IMR-90 (cell line): ENCODE measurements at regions not wholly inside any gene's neighbourhood (a gene's known extent, or its start where the extent isn't known, plus 50 kb on each side); places are given as distances from the start of the nearest gene placed in this dataset.

Experiments
- ATAC-seq: fragments of 200-7000 bp; cut with Tn5 transposase; 2 replicates; pipeline ENCODE4 v1.9.1; 2020; ENCODE audit warnings: low read depth, mild to moderate bottlenecking, moderate library complexity
- BruUV-seq: library from RNA; stranded (reverse); fragments of 400-500 nt; replicated peaks from 2 replicates; lab custom pipeline; 2021; lab: Mats Ljungman, UMichigan
- CTCF ChIA-PET: fragments of 300-600 bp; formaldehyde crosslinking; extraction: SDS; loops from one replicate; lab custom pipeline; 2021; ENCODE audit warnings: antibody characterized with exemption; lab: Yijun Ruan, JAX
- POLR2A ChIA-PET: fragments of 300-600 bp; sonication (Branson Sonifier 250); formaldehyde crosslinking; loops from one replicate; lab custom pipeline; 2022; ENCODE audit warnings: antibody characterized with exemption; ENCODE audit not compliant: unreplicated experiment; lab: Charles Lee
- DNase-seq: peaks from one replicate; pipeline ENCODE4 v3.0.0; 2013
- H2AFZ ChIP-seq: replicated peaks from 2 replicates; pipeline ENCODE3; 2013; ENCODE audit warnings: low read length, mild to moderate bottlenecking; ENCODE audit not compliant: poor library complexity
- H2AK5ac ChIP-seq: 2 replicates; pipeline ENCODE4 v1.6.1; 2013; ENCODE audit warnings: low read depth, low read length, inconsistent platforms
- H2AK9ac ChIP-seq: replicated peaks from 2 replicates; pipeline ENCODE3; 2013; ENCODE audit warnings: mild to moderate bottlenecking, low read depth, low read length, moderate library complexity; ENCODE audit not compliant: poor library complexity
- H2BK120ac ChIP-seq: 2 replicates; pipeline ENCODE4 v1.6.1; 2013; ENCODE audit warnings: low read depth, low read length, inconsistent platforms
- H2BK15ac ChIP-seq: 3 replicates; pipeline ENCODE4 v1.6.1; 2013; ENCODE audit warnings: low read depth, low read length, inconsistent platforms
- H2BK20ac ChIP-seq: 2 replicates; pipeline ENCODE4 v1.6.1; 2013; ENCODE audit warnings: low read depth, mild to moderate bottlenecking, inconsistent platforms, low read length, moderate library complexity
- H2BK5ac ChIP-seq: 2 replicates; pipeline ENCODE4 v1.6.1; 2013; ENCODE audit warnings: mild to moderate bottlenecking, low read depth, low read length, inconsistent platforms; ENCODE audit not compliant: poor library complexity, severe bottlenecking
- H3K14ac ChIP-seq: replicated peaks from 2 replicates; pipeline ENCODE4 v1.6.1; 2013; ENCODE audit warnings: low read depth, low read length, inconsistent platforms
- H3K18ac ChIP-seq: 2 replicates; pipeline ENCODE4 v1.6.1; 2013; ENCODE audit warnings: low read depth, low read length, control low read depth
- H3K23ac ChIP-seq: 2 replicates; pipeline ENCODE4 v1.6.1; 2013; ENCODE audit warnings: low read depth, low read length, inconsistent platforms
- H3K27ac ChIP-seq: 2 replicates; pipeline ENCODE4 v1.5.1; 2013; ENCODE audit warnings: mild to moderate bottlenecking, control low read depth, low read length; ENCODE audit not compliant: insufficient read depth
- H3K27me3 ChIP-seq: 2 replicates; pipeline ENCODE4 v1.6.1; 2013; ENCODE audit warnings: low read length; ENCODE audit not compliant: control insufficient read depth, insufficient read depth
- H3K36me3 ChIP-seq: 2 replicates; pipeline ENCODE4 v1.6.1; 2013; ENCODE audit warnings: low read length, mixed read lengths; ENCODE audit not compliant: control insufficient read depth, insufficient read depth
- H3K4ac ChIP-seq: 2 replicates; pipeline ENCODE4 v1.6.1; 2013; ENCODE audit warnings: low read depth, low read length, inconsistent platforms
- H3K4me1 ChIP-seq: 2 replicates; pipeline ENCODE4 v1.6.1; 2013; ENCODE audit warnings: low read length, mixed read lengths; ENCODE audit not compliant: control insufficient read depth, insufficient read depth
- H3K4me2 ChIP-seq: 2 replicates; pipeline ENCODE4 v1.6.1; 2013; ENCODE audit warnings: low read depth, mild to moderate bottlenecking, control low read depth, low read length, moderate library complexity
- H3K4me3 ChIP-seq: 2 replicates; pipeline ENCODE4 v1.5.1; 2013; ENCODE audit warnings: low read depth, mild to moderate bottlenecking, control low read depth, low read length, moderate library complexity; ENCODE audit not compliant: insufficient read depth
- H3K56ac ChIP-seq: 2 replicates; pipeline ENCODE4 v1.6.1; 2013; ENCODE audit warnings: low read length, inconsistent platforms; ENCODE audit not compliant: insufficient read depth; ENCODE audit errors: extremely low read depth
- H3K79me1 ChIP-seq, 2 experiments: 2 replicates each; pipeline ENCODE4 v1.6.1; 2013; ENCODE audit warnings: low read length in 2 of 2, inconsistent platforms in 1 of 2, low read depth in 1 of 2
- H3K9ac ChIP-seq: 2 replicates; pipeline ENCODE4 v1.6.1; 2013; ENCODE audit warnings: low read depth, low read length, control low read depth
- H3K9me1 ChIP-seq: 2 replicates; pipeline ENCODE4 v1.6.1; 2013; ENCODE audit warnings: low read length, inconsistent platforms; ENCODE audit not compliant: insufficient read depth
- H3K9me3 ChIP-seq: 2 replicates; pipeline ENCODE4 v1.6.1; 2013; ENCODE audit warnings: low read length; ENCODE audit not compliant: control insufficient read depth, insufficient read depth
- H4K20me1 ChIP-seq: 2 replicates; pipeline ENCODE4 v1.6.1; 2013; ENCODE audit warnings: low read length, inconsistent platforms; ENCODE audit not compliant: insufficient read depth
- H4K5ac ChIP-seq: 2 replicates; pipeline ENCODE4 v1.6.1; 2013; ENCODE audit warnings: mild to moderate bottlenecking, low read depth, low read length, control low read depth
- H4K8ac ChIP-seq, 2 experiments: 2 replicates each; pipeline ENCODE4 v1.6.1; 2013; ENCODE audit warnings: low read depth in 2 of 2, low read length in 2 of 2, control low read depth in 1 of 2, inconsistent platforms in 1 of 2
- H4K91ac ChIP-seq: 2 replicates; pipeline ENCODE4 v1.6.1; 2013; ENCODE audit warnings: low read depth, low read length, inconsistent platforms; ENCODE audit not compliant: insufficient read depth
- BHLHE40 ChIP-seq: fragments of 150-350 bp; IDR thresholded peaks from 2 replicates; pipeline ENCODE4 v1.6.1; 2016; ENCODE audit warnings: mild to moderate bottlenecking, low read depth, low read length
- CEBPB ChIP-seq: IDR thresholded peaks from 2 replicates; pipeline ENCODE4 v1.6.1; 2012; ENCODE audit warnings: low read depth, low read length, improper control_type of control experiment
- CHD1 ChIP-seq: IDR thresholded peaks from 2 replicates; pipeline ENCODE4 v1.6.1; 2012; ENCODE audit warnings: low read depth, low read length, improper control_type of control experiment
- CTCF ChIP-seq: conservative IDR thresholded peaks from 2 replicates; pipeline ENCODE4 v1.5.1; 2012; ENCODE audit warnings: mild to moderate bottlenecking, low read depth, low read length, improper control_type of control experiment
- ELK1 ChIP-seq: fragments of 150-350 bp; IDR thresholded peaks from 2 replicates; pipeline ENCODE4 v1.6.1; 2016; ENCODE audit warnings: low read depth, mild to moderate bottlenecking, low read length, moderate library complexity, borderline replicate concordance
- FOS ChIP-seq: fragments of 150-350 bp; IDR thresholded peaks from 2 replicates; pipeline ENCODE4 v1.6.1; 2016; ENCODE audit warnings: low read depth, low read length
- MAFK ChIP-seq: IDR thresholded peaks from 2 replicates; pipeline ENCODE4 v1.6.1; 2012; ENCODE audit warnings: low read depth, low read length, improper control_type of control experiment
- MAZ ChIP-seq: IDR thresholded peaks from 2 replicates; pipeline ENCODE4 v1.6.1; 2012; ENCODE audit warnings: low read depth, mild to moderate bottlenecking, low read length, improper control_type of control experiment, moderate library complexity, borderline replicate concordance
- MXI1 ChIP-seq: IDR thresholded peaks from 2 replicates; pipeline ENCODE4 v1.6.1; 2012; ENCODE audit warnings: low read depth, mild to moderate bottlenecking, low read length, moderate library complexity, borderline replicate concordance
- NFE2L2 ChIP-seq: fragments of 150-350 bp; IDR thresholded peaks from 2 replicates; pipeline ENCODE4 v1.6.1; 2016; ENCODE audit warnings: low read depth, mild to moderate bottlenecking, low read length
- POLR2A ChIP-seq: IDR thresholded peaks from 2 replicates; pipeline ENCODE4 v1.6.1; 2012; ENCODE audit warnings: mild to moderate bottlenecking, low read depth, low read length
- RAD21 ChIP-seq: IDR thresholded peaks from 2 replicates; pipeline ENCODE4 v1.6.1; 2012; ENCODE audit warnings: low read length, improper control_type of control experiment
- RCOR1 ChIP-seq: IDR thresholded peaks from 2 replicates; pipeline ENCODE4 v1.6.1; 2012; ENCODE audit warnings: mild to moderate bottlenecking, low read length, improper control_type of control experiment; ENCODE audit not compliant: insufficient replicate concordance
- RFX5 ChIP-seq: IDR thresholded peaks from 2 replicates; pipeline ENCODE4 v1.8.0; 2012; ENCODE audit warnings: low read depth, mild to moderate bottlenecking, low read length, moderate library complexity
- SMC3 ChIP-seq: fragments of 150-350 bp; IDR thresholded peaks from 2 replicates; pipeline ENCODE4 v1.6.1; 2016; ENCODE audit warnings: low read depth, mild to moderate bottlenecking, antibody characterized with exemption, low read length, moderate library complexity
- USF2 ChIP-seq: fragments of 150-350 bp; IDR thresholded peaks from 2 replicates; pipeline ENCODE4 v1.6.1; 2017; ENCODE audit warnings: mild to moderate bottlenecking, antibody characterized with exemption, low read length, low read depth
- WGBS, 2 experiments: methylation state at CpG; one replicate each; pipeline versions ENCODE4 v1.1.5 to v1.1.7; 2013; ENCODE audit warnings: missing lambda C conversion rate in 2 of 2; ENCODE audit not compliant: insufficient read length in 1 of 2; ENCODE audit errors: extremely low coverage in 2 of 2; 5-methylcytosine and 5-hydroxymethylcytosine counted together
- dilution Hi-C: fragments of 300-500 bp; cut with HindIII; formaldehyde crosslinking; loops from one replicate; pipeline ENCODE4 v1.14.3; 2018; ENCODE audit warnings: low sequenced_read_pairs; ENCODE audit not compliant: unreplicated experiment
- in situ Hi-C: fragments of 300-500 bp; cut with MboI; formaldehyde crosslinking; loops from 3 replicates; pipeline ENCODE4 v1.14.3; 2019; ENCODE audit warnings: low sequenced_read_pairs, inconsistent platforms, mixed read lengths
- intact Hi-C: fragments of 100-400 bp; cut with micrococcal nuclease; formaldehyde crosslinking; loops from 2 replicates; pipeline ENCODE4 v1.10.0; 2022

GRCh38 chr6:169893624-169894023, 142.2 kb downstream of the ERMARD start:
- Histone ChIP-seq H3K9me1 (no peaks in the 10 kb centered on the region), H3K4ac (no peak overlapping the region), H3K56ac (no peak overlapping the region), H2AK5ac (no peak overlapping the region), H3K18ac (no peak overlapping the region), H4K20me1 (no peaks in the 10 kb centered on the region), H2BK15ac (no peak overlapping the region), H4K5ac (no peak overlapping the region), H3K9ac (no peak overlapping the region), H2BK120ac (no peak overlapping the region), H3K9me3 (peaks cover 48% of the 10 kb centered on the region), H3K27ac (no peak overlapping the region), H3K4me3 (no peak overlapping the region), H3K36me3 (no peaks in the 10 kb centered on the region), H2AK9ac (no peak overlapping the region), H3K27me3 (no peaks in the 10 kb centered on the region), H2BK20ac (no peak overlapping the region), H3K4me1 (no peaks in the 10 kb centered on the region), H3K14ac (no peak overlapping the region), H3K4me2 (no peak overlapping the region), H2BK5ac (no peak overlapping the region), H3K23ac (no peak overlapping the region), H2AFZ (no peak overlapping the region), H4K8ac (no peak overlapping the region), H4K91ac (no peak overlapping the region), H3K79me1 (no peaks in the 10 kb centered on the region)
- no peak for ATAC-seq
- dilution Hi-C loops: no loop called here
- DNase-seq: no peak
- TF ChIP-seq RCOR1: no peak
- TF ChIP-seq MAFK: no peak
- no peak for TF ChIP-seq MAZ
- no peak for TF ChIP-seq BHLHE40
- TF ChIP-seq SMC3: no peak
- TF ChIP-seq CHD1: no peak
- no peak for TF ChIP-seq POLR2A
- TF ChIP-seq RAD21: no peak
- TF ChIP-seq NFE2L2: no peak
- TF ChIP-seq RFX5: no peak
- no peak for TF ChIP-seq CEBPB
- no peak for TF ChIP-seq MXI1
- no peak for TF ChIP-seq FOS
- TF ChIP-seq ELK1: no peak
- no peak for TF ChIP-seq CTCF
- TF ChIP-seq USF2: no peak
- 28% methylated on average over 3 of the region's 8 CpGs; no CpG with 5 or more reads in 1 of the 2 experiments for WGBS, 2 experiments
- ChIA-PET CTCF (no interaction called here), POLR2A (no interaction called here)
- in situ Hi-C loops: no loop called here
- no TSS peak for BruUV-seq
- intact Hi-C loops: no loop called here
